Dedifferentiated amniotic fluid mesenchymal stem cell (primary cell): ENCODE measurements at regions not wholly inside any gene's neighbourhood (a gene's known extent, or its start where the extent isn't known, plus 50 kb on each side); places are given as distances from the start of the nearest gene placed in this dataset.

ENCODE experiments used
- DNase-seq: peaks from one replicate; pipeline ENCODE4 v3.0.0-alpha.2; 2016; ENCODE audit errors: extremely low spot score

- DNase-seq: no peak
These were observed 218.7 kb upstream of the BCOR start for GRCh38 chrX:40316502-40316901.

GRCh38 chrX:40314070-40314469, 216.3 kb upstream of the BCOR start:
- DNase-seq: no peak

GRCh38 chrX:40313269-40313668, 215.5 kb upstream of the BCOR start:
- DNase-seq: no peak

GRCh38 chrX:40310447-40310846, 212.7 kb upstream of the BCOR start:
- no peak for DNase-seq

- no peak for DNase-seq
These were observed 212.3 kb upstream of the BCOR start for GRCh38 chrX:40310016-40310415.

GRCh38 chrX:40307871-40308270, 210.1 kb upstream of the BCOR start:
- DNase-seq: no peak

- no peak for DNase-seq
These were observed 206.4 kb upstream of the BCOR start for GRCh38 chrX:40304115-40304514.

- DNase-seq: no peak
These were observed 205.7 kb upstream of the BCOR start for GRCh38 chrX:40303256-40304077.

GRCh38 chrX:40300286-40300890, 202.6 kb upstream of the BCOR start:
- no peak for DNase-seq

GRCh38 chrX:40299641-40300046, 201.9 kb upstream of the BCOR start:
- no peak for DNase-seq

GRCh38 chrX:40298572-40299479, 201.1 kb upstream of the BCOR start:
- DNase-seq: no peak

GRCh38 chrX:40298069-40298468, 200.3 kb upstream of the BCOR start:
- no peak for DNase-seq

GRCh38 chrX:40291553-40291952, 193.8 kb upstream of the BCOR start:
- no peak for DNase-seq

GRCh38 chrX:40290517-40290916, 192.8 kb upstream of the BCOR start:
- no peak for DNase-seq

- DNase-seq: no peak
These were observed 188.1 kb upstream of the BCOR start for GRCh38 chrX:40285876-40286275.

GRCh38 chrX:40284852-40285251, 187.1 kb upstream of the BCOR start:
- DNase-seq: no peak

- no peak for DNase-seq
These were observed 186.2 kb upstream of the BCOR start for GRCh38 chrX:40283981-40284380.

- no peak for DNase-seq
These were observed 185.3 kb upstream of the BCOR start for GRCh38 chrX:40282946-40283660.

- DNase-seq: no peak
These were observed 184.6 kb upstream of the BCOR start for GRCh38 chrX:40282348-40282747.

- no peak for DNase-seq
These were observed 183.7 kb upstream of the BCOR start for GRCh38 chrX:40281336-40282005.

- DNase-seq: no peak
These were observed 182.0 kb upstream of the BCOR start for GRCh38 chrX:40279762-40280161.
